Testis (tissue), 2 donors: ENCODE measurements at regions not wholly inside any gene's neighbourhood (a gene's known extent, or its start where the extent isn't known, plus 50 kb on each side); places are given as distances from the start of the nearest gene placed in this dataset.

Experiments used
- CTCF ChIP-seq, 3 experiments: fragments of 450-650 bp in 2 of 3; fragments of 200-600 bp in 1 of 3; sonication (generic) in 1 of 3; IDR thresholded peaks; one replicate each; pipeline ENCODE4 v1.5.1; 2016 to 2019; ENCODE audit warnings: antibody characterized with exemption in 3 of 3, mild to moderate bottlenecking in 2 of 3, moderate library complexity in 1 of 3
- POLR2A ChIP-seq: fragments of 450-650 bp; IDR thresholded peaks from one replicate; pipeline ENCODE4 v1.6.1; 2017; ENCODE audit warnings: antibody characterized with exemption, mild to moderate bottlenecking, moderate library complexity

GRCh38 chr12:89786177-89786810 is 77.7 kb upstream of the ATP2B1 start:
- TF ChIP-seq CTCF (IDR thresholded peaks at IDR 0.05) (no peak), POLR2A (no peak)
